ENCODE measurements at regions not wholly inside any gene's neighbourhood (a gene's known extent, or its start where the extent isn't known, plus 50 kb on each side); places are given as distances from the start of the nearest gene placed in this dataset.

- DNase-seq (no peak), ATAC-seq (no peak)
- intact Hi-C loops (cut with DNase I, micrococcal nuclease), result no loop called here
Observed at GRCh38 chr14:71668186-71668912, 263.9 kb upstream of the RGS6 start.

- ATAC-seq (no peak), DNase-seq (no peak)
- intact Hi-C loops (cut with DNase I, micrococcal nuclease), result no loop called here
Observed at GRCh38 chr14:71672596-71672995, 259.6 kb upstream of the RGS6 start.

- DNase-seq (no peak), ATAC-seq (no peak)
- intact Hi-C loops (cut with DNase I, micrococcal nuclease), result no loop called here
Observed at GRCh38 chr14:71675126-71675899, 256.9 kb upstream of the RGS6 start.

GRCh38 chr14:71675900-71676287 lies 256.3 kb upstream of the RGS6 start:
- intact Hi-C loops (cut with DNase I, micrococcal nuclease), result no loop called here
- DNase-seq (no peak), ATAC-seq (no peak)

- intact Hi-C loops (cut with DNase I, micrococcal nuclease), result no loop called here
- no peak for ATAC-seq
- no peak for DNase-seq
Observed at GRCh38 chr14:71680736-71681387, 251.4 kb upstream of the RGS6 start.

- no peak for DNase-seq
- ATAC-seq, result no peak
- intact Hi-C loops (cut with DNase I, micrococcal nuclease), result no loop called here
Observed at GRCh38 chr14:71682337-71682736, 249.9 kb upstream of the RGS6 start.

- no peak for DNase-seq
- ATAC-seq, result no peak
- intact Hi-C loops (cut with DNase I, micrococcal nuclease), result no loop called here
Observed at GRCh38 chr14:71684323-71684722, 247.9 kb upstream of the RGS6 start.

- intact Hi-C loops (cut with DNase I, micrococcal nuclease), result no loop called here
- ATAC-seq (no peak), DNase-seq (no peak)
Observed at GRCh38 chr14:71686677-71687076, 245.6 kb upstream of the RGS6 start.

- intact Hi-C loops (cut with DNase I, micrococcal nuclease), result no loop called here
- no peak for DNase-seq
- no peak for ATAC-seq
Observed at GRCh38 chr14:71687166-71687831, 244.9 kb upstream of the RGS6 start.

GRCh38 chr14:71688576-71688975 lies 243.7 kb upstream of the RGS6 start:
- ATAC-seq, result peak; percentile 85
- DNase-seq, result no peak
- intact Hi-C loops (cut with DNase I, micrococcal nuclease), result no loop called here

- no peak for DNase-seq
- no peak for ATAC-seq
- intact Hi-C loops (cut with DNase I, micrococcal nuclease), result no loop called here
Observed at GRCh38 chr14:71690478-71690877, 241.8 kb upstream of the RGS6 start.

GRCh38 chr14:71692496-71692895 lies 239.7 kb upstream of the RGS6 start:
- ATAC-seq (no peak), DNase-seq (no peak)
- intact Hi-C loops (cut with DNase I, micrococcal nuclease), result no loop called here

GRCh38 chr14:71693381-71693780 lies 238.8 kb upstream of the RGS6 start:
- ATAC-seq (no peak), DNase-seq (no peak)
- intact Hi-C loops (cut with DNase I, micrococcal nuclease), result no loop called here

GRCh38 chr14:71694591-71695530 lies 237.4 kb upstream of the RGS6 start:
- intact Hi-C loops (cut with DNase I, micrococcal nuclease), result no loop called here
- no peak for ATAC-seq
- no peak for DNase-seq

- ATAC-seq, result no peak
- intact Hi-C loops (cut with DNase I, micrococcal nuclease), result no loop called here
Observed at GRCh38 chr14:71695611-71696350, 236.4 kb upstream of the RGS6 start.

GRCh38 chr14:71698027-71698426 lies 234.2 kb upstream of the RGS6 start:
- DNase-seq (no peak), ATAC-seq (no peak)
- intact Hi-C loops (cut with DNase I, micrococcal nuclease), result no loop called here

More at GRCh38 chr14:71695611-71696350, 236.4 kb upstream of the RGS6 start:
- no peak for DNase-seq

GRCh38 chr14:71698673-71699072 lies 233.6 kb upstream of the RGS6 start:
- ATAC-seq (no peak), DNase-seq (no peak)
- intact Hi-C loops (cut with DNase I, micrococcal nuclease), result no loop called here

GRCh38 chr14:71701990-71702389 lies 230.2 kb upstream of the RGS6 start:
- ATAC-seq, result no peak
- intact Hi-C loops (cut with DNase I, micrococcal nuclease), result no loop called here

More at GRCh38 chr14:71701990-71702389, 230.2 kb upstream of the RGS6 start:
- no peak for DNase-seq
